ENCODE measurements at regions not wholly inside any gene's neighbourhood (a gene's known extent, or its start where the extent isn't known, plus 50 kb on each side); places are given as distances from the start of the nearest gene placed in this dataset.
"Not testable (repeated sequence)": the region's sequence is repeated elsewhere in the genome, so short reads cannot be mapped to it uniquely, and the experiment has no call there.

DNA sequence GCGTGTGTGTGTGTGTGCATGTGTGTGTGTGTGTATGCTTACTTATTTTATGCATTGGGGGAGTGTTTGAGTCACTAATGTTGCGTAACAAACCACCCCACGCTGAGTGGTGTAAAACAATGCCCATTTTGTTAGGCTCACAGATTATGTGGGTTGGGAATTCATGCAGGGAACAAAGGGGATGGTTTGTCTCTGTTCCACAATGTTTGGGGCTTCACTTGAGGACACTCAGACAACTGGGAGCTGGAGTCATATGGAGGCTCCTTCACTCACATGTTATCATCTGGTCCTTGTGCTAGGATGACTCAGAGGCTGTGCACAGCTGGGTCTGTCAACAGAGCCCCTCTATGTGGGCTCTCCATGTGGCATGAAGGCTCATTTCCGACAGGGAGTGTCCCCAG lies 51.3 kb upstream of the LARGE1 start:
- no peak for DNase-seq

DNA sequence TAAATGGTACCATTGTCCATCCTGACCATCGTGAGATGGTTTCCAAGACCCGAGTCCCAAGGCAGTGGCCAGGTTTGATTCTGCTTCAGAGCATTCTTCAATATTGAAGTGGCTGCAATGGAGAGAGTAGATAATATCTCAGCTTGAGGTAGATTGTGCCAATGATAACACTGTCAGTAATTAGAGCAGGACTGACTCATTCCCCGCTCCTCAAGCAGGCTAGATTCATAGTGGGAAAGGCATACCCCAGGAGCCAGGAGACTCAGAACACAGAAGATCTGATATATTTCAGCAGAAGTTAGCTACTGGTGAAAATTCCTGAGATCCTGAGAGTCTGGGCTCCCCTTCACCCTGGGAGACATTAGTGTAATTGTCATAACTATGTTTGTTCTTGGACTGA lies 55.6 kb upstream of the LARGE1 start:
- DNase-seq: no peak

DNA sequence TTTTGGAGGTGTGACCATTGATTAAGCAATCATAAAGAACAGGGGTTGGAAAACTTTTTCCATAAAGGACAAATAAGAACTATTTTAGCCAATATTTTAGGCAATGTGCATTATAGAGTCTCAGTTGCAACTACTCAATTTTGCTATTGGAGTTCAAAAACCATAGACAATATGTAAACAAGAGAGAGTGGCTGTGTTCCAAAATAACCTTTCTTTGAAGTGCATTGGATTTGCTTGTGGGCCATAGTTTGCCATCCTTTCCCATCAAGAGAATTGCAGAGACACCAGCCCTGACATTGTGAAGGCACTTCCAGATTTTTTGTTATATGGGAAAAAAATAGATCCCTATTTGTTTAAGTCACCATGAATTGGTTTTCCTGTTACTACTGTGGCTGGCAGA lies 63.3 kb upstream of the LARGE1 start:
- DNase-seq: no peak

DNA sequence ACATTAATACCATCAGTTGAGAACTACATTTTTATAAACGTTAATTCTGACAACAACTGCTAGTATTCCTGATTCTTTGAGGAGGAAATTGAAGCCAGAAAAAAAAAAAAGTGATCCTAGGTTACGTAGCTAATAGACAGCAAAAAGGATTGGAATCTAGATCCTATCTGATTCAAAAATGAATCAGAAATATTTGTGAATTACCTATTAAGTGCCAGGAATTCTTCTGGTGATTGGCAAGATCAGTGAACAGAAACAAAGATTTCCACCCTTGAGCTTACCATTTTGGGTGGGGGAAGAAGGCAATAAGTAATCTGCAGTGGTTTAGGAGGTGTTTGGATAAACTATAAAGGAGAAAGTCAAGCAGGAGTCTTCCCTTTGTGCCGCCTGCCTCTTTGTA lies 63.9 kb upstream of the LARGE1 start:
- no peak for DNase-seq

DNA sequence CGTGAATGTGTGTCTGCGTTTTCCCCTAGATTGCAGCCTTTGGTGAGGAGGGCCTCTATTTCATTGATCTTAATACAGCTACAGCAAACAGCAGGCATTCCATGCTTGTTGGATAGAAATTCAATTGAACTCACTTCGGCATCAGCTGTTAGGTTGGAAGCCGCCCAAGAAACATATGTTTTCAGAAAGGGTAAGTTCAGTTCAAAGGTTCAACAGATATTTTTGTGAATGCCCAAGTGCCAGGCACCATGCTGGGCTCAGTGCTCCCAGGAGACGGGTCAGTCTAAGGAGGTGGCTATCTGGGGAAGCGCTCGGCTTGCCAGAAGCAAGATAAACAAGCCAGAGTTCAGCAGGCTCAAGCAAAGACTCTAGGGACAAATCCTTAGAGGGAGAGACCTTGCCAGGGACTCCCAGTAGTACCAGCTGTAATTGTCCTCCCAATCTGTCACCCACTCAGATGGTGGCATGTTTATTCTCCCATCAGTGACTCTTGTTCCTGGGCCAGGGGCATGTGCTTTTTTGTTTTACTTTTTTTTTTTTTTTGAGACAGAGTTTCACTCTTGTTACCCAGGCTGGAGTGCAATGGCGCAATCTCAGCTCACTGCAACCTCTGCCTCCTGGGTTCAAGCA lies 64.5 kb upstream of the LARGE1 start:
- DNase-seq: no peak

DNA sequence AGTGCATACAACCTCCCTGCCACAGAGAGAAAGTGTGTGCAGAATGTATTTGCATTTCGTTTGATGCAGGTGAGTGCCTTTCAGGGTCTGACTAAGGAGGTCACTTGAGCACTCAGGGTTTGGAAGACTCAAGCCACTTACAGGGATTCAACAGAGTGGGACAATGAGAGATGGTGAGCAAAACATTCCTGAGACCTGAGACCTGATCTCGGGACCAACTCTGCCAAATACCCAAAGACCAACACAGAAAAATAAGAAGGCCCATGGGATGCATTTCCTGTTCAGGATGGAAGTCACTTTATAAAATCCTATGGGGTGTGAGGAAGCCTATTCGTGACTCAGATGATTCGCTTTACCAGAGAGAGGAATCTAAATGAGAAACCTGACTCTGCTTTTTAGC lies 65.2 kb upstream of the LARGE1 start:
- no peak for DNase-seq

DNA sequence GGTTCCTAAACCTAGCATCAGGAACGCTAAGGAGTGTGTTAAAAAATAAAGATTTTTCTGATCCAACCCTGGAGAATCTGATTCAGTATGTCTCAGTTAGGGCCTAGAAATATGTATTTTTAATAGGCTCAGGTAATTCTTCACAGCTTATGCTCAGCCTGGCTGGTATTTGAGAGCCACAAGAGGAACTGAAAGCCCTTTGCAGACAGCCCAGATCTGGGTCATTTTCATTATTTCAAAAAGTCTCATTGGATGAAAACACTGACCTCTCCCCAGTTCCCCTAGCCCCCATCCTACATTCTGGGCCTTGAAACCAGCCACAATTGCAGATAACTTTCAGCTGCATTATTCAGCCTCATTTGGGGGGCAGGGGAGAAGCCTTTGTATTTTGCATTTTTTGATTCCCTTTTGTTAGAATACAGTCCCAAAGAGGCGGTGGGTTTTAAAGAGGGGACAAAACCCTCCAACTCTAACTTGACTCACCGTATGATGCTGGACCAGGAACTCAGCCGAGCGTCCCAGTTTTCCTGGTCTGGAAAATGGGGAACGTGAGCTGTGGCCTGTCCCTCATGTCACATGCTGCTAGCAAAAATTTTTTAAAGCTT lies 66.0 kb upstream of the LARGE1 start:
- no peak for DNase-seq

DNA sequence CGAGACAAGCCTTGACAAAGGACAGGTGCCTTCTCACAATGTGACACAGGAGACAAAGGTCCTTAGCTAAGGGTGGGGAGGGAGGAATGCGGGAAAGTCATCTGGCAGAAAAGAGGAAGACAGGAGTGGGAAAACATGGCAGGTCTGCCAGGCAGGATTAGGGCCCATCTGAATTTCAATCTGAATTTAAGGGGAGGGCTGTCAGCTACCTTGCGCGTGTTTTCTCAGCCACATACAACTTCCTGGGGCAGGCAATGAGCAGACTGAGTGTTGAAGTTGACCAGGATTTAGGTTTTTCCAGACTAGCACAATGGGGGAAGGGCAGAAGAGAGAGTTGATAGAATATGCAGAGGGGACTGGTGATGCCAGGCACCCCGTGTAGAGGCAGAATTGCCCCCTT lies 66.7 kb upstream of the LARGE1 start:
- no peak for DNase-seq

DNA sequence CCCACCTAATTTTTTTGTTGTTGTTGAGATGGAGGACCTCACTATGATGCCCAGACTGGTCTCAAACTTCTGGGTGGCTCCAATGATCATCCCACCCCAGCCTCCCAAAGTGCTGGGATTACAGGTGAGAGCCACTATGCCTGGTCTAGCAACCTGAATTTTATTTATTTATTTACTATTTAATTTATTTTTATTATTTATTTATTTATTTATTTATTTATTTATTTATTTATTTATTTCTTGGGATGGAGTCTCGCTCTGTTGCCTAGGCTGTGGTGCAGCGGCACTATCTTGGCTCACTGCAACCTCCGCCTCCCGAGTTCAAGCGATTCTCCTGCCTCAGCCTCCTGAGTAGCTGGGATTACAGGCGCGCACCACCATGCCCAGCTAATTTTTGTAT lies 69.0 kb upstream of the LARGE1 start:
- not testable (repeated sequence) for DNase-seq

DNA sequence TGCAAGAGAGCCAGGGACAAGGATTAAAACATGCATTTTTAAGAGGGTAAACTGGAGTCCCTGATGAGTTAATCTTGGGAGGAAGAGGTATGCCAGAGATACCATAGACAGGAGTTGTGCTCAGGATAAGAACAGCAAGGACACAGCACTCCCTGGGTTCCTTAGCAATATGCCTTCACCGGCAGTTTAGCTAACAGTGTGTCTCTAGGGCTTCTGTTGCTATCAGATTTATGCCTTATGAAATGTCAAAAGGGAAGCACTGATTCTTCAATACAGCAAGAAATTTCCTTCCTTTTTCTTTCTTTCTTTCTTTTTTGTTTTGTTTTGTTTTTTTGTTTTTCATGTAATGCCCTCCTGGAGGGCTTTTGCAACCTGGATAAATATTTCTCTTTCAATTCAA lies 71.3 kb upstream of the LARGE1 start:
- no peak for DNase-seq

DNA sequence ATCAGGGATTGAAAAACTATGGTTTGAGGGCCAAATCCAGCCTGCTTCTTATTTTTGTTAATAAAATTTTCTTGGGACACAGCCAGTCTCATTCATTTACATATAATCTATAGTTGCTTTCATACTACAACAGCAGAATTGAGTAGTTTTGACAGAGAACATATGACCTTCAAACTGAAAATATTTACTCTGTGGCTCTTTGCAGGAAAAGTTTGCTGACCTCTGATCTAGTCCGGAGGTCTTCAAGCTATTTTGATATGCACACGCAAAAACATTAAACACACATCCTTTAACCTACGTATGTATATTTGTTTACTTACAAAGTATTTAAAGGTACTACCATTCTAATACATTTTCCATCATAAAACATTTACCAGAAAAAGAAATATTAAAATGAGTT lies 76.5 kb upstream of the LARGE1 start:
- DNase-seq: no peak

DNA sequence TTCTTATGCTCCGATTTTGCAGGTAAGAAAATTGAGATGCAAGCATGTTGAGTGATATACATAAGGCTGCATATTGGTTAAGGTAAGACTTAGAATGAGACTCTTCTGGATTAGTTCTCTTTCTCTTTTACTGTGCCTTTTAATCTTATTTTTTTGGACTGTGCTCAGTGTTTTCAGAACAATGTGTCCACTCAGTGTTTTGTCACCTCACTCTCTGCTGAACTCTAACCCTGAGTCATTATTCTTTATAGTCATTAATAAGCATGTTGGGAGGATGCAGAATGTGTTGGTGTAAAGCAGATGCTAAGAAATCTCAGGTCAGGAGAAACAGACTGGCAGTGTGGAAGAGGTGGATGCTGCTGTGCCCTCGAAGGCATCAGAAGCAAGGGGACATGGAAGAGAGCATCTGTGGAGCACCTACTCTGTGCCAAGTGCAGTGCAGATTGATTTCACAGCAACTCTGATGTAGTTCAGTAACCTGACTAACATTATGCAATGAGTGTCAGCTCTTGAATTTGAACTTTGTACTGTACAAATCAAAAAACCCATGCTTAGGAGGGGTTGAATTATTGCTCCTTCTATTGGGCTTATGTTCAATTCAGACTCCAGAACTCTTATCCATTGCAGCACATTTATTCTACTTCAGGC lies 80.7 kb upstream of the LARGE1 start:
- DNase-seq: no peak

DNA sequence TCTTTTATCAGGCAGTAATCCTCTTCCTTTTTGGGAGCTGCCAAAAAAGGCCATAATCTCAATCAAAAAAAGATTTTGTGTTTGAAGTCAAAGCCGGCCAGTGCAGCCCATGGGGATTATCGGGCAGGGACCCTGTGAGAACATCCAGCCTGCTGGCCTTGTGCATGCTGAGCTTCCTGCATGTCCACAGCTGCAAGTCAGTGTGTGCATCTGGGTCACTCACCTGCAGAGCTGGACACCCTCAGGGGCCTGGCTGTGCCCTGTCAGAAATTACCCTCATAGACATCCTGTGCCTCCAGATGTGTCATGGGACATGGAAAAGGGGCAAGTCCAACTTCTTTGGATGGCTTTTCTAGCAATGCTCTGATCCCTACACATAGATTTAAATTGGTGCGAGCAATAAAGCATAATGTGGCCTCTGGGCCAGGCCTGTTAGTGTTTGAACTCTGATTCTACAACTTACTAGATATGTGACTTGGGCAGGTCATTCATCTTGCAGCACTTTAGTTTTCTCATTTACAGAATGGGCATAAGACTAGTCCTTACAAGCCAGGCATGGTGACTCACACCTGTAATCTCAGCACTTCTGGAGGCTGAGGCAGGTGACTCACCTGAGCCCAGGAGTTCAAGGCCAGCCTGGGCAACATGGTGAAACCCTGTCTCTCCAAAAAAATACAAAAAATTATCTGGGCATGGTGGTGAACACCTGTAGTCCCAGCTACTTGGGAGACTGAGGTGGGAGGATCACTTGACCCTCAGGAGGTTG lies 81.6 kb upstream of the LARGE1 start:
- no peak for DNase-seq

DNA sequence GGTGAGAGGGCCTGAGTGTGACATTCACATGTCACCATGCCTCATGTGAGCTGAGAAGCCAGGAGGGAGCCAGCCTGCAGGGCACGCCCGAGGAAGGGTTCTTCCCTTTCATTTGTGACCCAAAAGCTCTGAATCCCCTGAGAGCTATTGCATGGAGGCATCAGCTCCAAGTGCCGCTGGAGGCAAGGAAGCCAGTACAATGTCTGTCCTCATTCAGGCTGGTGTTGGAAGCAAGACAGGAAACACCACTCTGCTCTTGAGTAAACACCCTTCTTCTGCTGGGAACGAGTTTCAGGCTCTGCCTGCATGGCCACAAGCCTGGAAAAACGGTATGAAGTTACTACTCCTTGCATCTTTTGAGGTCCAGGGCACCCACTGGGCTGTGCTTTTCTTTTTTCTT lies 83.8 kb upstream of the LARGE1 start:
- DNase-seq: no peak

DNA sequence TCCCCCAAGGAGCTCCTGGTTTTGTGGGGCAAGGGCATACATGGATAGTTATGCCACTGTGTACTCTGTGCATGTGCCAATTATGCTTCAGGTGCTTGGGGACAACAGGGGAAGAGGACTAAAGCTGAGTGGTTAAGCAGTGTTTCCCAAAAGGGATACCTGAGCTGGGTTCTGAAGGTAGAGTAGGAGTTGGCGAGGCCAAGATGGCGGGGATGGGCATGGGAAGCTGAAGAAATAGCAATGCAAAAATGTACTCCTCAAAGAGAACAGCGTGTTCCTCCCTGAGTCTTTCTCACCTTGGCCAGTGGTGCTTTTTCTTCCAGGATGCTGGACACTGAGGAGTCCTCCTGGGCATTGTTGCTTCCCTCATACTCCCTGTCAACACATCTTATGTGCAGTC lies 90.0 kb upstream of the LARGE1 start:
- no peak for DNase-seq

DNA sequence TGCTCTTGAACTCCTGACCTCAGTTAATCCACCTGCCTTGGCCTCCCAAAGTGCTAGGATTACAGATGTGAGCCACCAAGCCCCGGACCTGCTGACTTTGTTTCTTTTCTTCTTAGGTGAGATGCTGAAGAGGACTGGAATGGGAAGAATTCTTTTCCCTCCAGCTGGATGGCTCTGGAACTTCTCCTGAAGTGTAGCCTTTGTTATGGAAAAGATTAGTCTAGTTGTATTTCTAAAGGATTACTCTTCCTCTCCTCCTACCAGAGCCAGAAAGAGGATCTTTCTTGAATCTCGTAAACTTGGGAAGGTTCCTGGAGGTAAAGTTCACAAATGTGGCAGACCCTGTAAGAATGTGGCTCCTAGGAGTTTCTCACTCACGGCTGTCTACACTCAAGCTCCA lies 95.4 kb upstream of the LARGE1 start:
- DNase-seq: no peak

DNA sequence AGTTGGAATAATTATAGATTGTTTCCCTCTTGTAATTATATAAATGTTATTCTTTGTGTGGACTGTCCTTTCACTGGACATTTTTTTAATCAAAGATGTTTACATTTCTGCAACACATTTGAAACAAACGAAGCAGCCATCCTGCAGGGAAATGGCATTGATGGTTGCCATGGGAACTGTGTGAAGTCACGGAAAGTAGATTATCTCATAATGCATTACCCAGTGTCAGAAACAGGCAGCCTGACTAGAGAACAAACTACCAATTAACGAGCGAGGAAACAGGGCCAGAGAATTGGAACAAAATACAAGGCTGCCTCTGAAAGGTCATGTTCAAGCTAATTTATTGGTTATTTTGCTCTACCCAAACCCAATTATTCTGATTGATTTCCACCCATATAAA lies 96.9 kb upstream of the LARGE1 start:
- no peak for DNase-seq

DNA sequence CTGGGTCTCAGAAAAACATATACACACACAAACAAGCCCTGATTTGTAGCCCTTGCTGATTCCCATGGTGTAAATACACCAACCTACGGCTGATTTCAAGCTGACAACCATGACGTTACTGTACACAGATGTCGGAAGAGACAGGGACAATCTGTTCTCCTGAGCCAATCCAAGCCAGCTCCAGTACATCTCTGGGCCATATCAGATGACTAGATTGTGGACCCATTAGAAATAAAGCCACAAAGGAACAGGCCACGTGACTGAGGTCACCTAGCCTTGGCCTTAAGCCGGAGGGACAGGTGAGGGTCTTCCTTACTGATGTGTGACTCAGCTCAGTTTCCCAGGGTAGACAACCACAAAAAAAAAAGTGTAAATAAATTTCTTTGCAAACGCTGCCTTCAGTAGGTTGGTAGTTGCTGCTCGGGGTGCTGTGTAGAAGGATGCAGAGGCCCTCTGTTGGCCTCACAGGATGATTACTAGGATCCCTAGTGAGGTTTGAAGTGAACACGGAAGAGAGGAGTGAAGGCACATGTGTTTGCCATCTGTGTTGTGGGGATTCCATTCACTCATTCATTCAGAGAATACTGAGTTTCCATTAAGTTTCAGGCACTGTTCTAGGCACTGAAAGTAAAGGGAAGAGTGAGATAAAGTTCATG lies 99.0 kb upstream of the LARGE1 start:
- DNase-seq: no peak

DNA sequence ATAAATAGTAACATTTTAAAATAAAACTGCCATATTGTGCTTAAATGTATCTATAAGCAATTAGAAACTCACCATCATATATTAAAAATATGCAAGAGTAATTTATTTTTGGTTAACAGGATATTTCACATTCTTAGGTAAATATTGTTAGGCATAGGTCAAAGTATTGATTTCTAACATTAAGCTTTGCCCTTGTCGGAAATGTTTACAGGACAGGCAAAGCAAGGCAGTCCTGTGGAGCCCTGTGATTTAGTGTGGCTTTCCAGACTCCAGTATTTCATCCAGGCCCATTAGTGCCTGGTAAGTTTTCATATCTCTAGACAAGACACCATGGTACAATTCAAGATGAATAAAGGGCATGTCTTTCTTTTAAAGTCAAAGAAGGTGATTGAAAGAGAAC lies 114.9 kb upstream of the LARGE1 start:
- DNase-seq: no peak

DNA sequence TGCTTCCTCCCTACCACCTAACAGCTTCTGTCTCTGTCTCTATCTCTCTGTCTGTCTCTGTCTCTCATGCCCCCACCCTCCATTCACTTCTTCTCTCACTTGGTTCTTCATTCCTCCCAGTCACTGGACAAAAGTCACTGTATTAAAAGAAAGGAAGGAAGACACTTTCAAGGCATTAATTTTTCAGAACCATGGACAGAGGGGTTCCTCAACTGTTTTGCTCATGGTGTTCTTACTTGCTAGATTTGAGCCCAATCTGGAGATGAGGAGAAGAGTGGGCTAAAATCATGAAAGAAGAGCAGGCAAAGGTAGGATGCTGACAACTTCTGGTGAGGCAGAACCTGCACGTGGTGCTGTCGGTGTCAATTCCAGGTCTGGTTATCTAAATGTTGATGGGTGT lies 116.7 kb upstream of the LARGE1 start:
- DNase-seq: no peak

DNA sequence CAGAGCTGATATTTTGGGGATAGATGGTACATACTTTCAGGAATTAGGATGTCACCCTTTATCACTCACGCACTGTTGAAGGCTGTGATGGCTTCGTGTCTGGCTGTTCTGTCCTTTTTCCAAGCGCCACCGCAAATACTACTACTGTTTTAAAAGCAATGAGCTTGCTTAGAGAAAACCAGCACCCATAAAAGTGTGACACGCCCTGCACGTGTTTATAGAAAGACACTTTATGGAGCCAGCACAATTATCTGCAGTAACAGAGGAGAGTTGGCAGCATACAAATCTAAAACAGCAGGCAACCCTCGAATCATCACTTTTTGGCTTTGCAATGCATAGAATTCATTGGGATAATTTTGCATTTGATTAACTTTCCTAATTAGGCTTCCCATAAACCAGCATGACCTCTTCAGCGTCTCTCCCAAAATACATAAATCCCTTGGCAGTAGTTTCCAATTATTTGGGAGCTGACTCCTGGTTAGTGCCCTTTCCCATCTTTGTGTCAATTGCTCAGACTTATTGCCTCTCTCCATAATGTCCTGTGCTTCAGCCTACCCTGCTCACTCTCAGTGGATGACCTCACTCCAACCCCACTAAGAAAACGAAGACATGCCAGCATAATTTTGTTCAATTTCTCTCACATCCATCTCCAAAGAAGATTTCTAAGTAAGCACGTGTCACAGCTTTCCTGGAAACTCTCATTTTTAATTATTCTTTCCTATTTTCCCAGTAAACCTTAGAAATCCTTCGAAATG lies 118.7 kb upstream of the LARGE1 start:
- no peak for DNase-seq

DNA sequence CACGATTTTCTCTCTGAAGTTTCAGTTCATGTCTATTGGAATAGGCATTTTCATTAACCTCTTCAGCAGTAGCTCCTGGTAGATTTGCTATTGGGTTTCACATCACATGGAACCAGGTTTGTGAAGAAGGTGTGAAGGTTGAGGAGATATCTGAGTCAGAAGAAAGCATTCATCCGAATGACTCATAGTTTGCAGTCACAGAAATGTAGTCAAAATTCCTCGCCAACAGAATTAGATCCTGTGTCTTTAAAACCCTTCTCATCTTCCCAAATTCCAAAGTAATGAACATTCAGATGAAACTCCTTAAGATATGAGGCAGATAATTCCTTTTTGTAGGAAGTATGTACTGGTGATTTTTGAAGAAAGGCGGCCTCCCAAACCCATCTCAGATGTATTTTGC lies 125.0 kb upstream of the LARGE1 start:
- DNase-seq: no peak

All from CD4-positive, alpha-beta T cell treated with Interleukin-1 beta for 1 hour (primary cell).